T47D (cell line): ENCODE measurements at regions not wholly inside any gene's neighbourhood (a gene's known extent, or its start where the extent isn't known, plus 50 kb on each side); places are given as distances from the start of the nearest gene placed in this dataset.

ENCODE experiments used
- DNase-seq, 2 experiments: peaks; one replicate each; pipeline versions ENCODE4 v3.0.0 to v3.0.0-alpha.2; 2011 to 2012; ENCODE audit warnings: low read depth in 1 of 2, low spot score in 1 of 2
- JUND ChIP-seq: IDR thresholded peaks from 2 replicates; pipeline ENCODE4 v1.6.1; 2012; ENCODE audit warnings: low read depth
- in situ Hi-C: cut with HindIII; loops from 2 replicates; pipeline ENCODE4 v1.10.0; 2016; ENCODE audit warnings: low sequenced_read_pairs, low pct_unique_long_range_greater_than_20kb

DNA sequence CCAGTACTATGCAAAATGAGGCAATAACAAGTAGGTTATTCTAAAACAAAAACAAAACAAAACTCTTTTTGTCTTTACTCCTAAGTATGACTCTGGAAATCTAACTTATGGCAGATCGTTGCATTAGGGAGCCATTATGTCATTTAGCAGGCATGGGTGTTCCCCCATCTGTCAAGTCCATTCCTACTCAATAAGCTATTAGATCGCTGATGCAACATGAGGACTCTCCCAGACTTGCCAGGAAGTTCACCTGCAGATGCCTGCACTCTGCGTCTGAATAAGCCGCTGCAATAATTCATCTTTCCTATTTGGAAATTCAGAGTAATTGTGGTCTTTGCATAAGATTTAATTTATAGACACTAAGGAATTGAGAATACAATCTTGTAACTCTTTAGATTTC lies 585.0 kb downstream of the KIF4B start:
- in situ Hi-C loops = no loop called here

DNA sequence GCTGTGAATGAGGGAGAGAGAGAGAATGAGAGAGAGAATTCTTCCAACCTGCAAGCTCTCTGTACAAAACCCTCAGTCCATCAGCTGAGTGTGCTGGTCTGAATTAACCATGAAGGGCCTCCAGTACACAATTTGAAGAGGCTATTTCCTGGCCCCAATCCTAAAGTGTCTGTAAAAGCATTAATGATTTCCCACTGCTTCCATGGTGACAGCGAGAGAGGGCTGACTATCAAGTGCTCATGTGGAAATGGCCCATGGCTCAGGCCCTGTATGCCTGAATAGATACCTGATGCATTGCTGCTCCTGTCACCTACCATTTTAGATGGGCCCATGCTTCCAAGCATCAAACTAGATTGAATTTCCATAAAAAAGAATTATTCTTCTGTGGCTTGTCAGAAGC lies 592.4 kb downstream of the KIF4B start:
- in situ Hi-C loops = no loop called here
- no peak for DNase-seq
- TF ChIP-seq JUND = no peak

More for the DNA sequence above, 585.0 kb downstream of the KIF4B start:
- no peak for TF ChIP-seq JUND
- no peak for DNase-seq

DNA sequence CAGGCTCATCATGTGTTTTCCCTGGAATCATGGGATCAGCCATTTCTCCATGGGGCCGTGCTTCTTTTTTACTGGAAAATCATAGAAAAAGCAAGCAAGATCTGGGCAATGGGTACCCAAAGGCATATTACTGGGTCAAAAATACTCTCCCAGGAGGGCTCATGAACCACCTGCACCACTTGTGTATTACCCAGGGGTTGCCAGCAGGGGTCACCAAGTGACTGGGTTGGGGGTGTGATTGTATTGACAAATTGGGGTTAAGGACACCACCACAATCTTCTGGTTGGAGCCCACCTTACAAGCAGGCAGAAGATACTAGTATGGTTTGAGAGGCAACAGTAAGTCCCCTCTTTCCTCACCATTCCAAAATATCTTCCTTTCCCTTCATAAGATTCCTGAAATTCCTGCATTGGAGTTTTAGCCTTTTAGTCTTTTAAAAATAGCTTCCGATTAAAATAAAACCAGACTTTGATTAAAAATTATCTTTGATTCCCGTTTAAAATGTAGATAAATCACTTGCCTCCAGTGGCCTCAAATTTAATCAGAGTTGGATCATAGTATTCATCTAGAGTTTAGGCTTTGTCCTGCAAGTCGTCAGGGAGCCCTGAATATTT lies 603.3 kb downstream of the KIF4B start:
- DNase-seq = peak; percentile 55 to 63
- in situ Hi-C loops = no loop called here
- no peak for TF ChIP-seq JUND

DNA sequence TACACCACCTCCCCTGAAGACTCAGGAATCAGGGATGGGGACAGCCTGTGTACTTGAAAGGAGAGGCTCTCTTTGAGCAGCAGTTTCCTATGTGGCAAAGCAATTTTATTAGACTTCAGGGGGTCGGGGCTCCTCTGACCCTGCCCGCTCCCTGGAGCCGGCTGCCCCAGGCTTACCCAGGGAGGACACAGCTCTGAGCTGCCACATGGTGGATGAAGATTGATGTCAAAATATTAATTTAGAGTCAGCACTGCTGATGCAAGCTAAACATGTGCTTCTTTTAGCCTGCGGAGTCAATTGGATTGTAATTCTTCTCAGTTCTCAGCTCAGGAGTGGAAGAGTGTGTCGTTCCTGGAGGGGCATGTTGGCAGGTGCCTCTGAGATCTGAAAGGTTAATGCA lies 606.1 kb downstream of the KIF4B start:
- in situ Hi-C loops = no loop called here
- TF ChIP-seq JUND = no peak
- DNase-seq = no peak

DNA sequence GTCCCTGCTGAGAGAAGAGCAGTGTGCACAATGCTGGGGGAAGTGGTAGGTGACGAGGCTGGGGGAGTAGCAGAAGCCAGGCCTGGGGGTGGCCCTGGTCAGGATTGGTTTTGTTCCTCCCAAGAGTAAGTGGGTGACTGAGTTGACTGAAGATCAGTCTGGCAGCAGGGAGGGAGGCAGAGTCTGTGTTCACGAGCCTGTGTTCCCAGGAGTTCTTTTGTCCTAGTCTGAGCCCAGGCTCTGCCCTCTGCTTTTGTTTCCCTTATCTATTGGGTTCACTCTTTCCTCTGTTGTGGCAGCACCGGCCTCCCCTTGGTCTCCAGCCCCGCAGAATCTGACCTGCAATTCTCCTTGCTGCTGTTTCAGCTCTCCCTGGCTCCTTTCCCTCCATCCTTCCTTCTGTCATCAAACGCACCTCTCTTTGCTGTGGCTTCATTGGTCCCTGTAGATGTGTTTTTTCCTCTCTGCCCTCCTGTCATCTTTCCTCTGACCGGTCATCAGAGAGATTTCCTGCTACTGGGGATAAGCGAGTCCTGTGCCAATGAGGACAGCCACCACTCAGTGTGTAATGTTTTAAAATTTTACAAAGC lies 607.4 kb downstream of the KIF4B start:
- TF ChIP-seq JUND = no peak
- in situ Hi-C loops = no loop called here
- no peak for DNase-seq

DNA sequence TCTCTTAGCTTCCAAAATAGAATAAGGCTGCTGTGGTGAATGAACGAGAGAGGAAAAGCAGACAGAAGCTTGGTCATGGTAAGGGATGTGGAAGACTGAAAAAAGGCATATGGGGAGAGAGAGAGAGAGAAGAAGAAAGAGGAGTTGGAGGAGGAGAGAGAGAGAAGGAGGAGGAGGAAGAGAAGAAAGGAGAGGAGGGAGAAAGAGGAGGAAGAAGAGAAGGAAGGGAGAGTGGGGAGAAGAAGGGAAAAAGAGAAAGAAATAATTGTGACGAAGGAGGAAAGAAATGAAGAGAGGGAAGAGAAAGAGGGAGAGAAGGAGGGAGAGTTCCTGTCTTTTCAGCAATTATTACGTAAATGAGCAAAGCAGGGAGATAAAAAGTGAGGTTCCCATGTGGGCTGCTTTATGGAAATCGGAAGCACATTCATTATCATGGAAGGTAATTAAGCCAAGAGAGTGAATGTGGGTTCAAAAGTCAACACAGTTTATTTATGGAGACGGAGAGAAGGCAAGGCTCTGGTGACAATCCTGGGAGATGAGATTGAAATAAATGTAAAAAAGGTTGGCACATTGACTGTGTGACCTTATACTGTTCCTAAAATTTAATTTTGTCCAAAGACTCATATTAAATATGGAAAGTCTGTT lies 611.2 kb downstream of the KIF4B start:
- DNase-seq = no peak
- in situ Hi-C loops = no loop called here
- no peak for TF ChIP-seq JUND

DNA sequence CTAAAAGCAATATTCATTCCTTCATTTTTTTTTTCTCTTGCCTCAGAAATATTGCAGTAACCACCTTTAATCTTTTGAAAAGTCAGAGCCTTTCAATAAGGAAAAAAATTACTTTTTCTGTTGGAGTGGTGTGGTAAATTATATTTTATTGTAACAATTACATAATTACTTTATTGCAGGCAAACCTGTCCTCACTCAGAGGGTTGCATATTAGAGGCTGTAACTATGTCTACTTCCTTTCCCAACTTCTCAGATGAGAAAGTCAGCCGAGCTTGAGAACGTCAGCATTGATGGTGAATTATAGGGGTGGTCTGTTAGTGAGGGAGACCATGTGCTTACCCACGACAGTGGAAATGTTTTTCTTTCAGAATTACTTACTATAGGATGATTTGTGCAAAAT lies 611.8 kb downstream of the KIF4B start:
- no peak for DNase-seq
- TF ChIP-seq JUND = no peak
- in situ Hi-C loops = no loop called here

DNA sequence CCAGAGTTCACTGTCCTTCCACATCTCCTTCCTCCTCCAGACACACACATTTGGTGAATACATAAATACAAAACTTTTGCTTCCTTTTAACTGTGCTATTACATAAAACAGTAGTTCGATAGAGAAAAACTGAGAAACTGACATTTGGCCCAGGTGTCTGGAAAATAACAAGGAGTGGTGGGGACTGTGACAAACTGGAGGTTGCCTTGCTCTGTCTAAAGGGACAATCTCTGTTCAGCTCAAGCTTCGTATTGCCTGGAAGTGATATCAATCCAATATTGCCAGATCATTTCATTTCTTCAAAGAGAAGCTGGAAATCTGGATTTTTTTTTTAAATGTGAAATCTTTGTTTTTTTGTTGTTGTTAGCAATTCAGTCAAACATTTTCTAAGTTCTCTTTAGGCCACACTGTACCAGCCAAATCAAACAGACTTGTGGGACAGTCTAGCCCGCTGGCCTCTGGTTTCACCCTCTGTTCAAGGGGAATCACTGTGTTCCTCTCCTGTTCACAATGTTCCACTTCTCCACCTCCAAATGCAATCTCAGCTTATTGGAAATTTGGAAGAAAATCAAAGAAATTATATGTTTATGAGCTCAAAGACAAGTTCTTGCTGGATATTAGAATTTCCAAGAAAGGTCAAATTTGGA lies 612.5 kb downstream of the KIF4B start:
- in situ Hi-C loops = no loop called here
- DNase-seq = no peak

DNA sequence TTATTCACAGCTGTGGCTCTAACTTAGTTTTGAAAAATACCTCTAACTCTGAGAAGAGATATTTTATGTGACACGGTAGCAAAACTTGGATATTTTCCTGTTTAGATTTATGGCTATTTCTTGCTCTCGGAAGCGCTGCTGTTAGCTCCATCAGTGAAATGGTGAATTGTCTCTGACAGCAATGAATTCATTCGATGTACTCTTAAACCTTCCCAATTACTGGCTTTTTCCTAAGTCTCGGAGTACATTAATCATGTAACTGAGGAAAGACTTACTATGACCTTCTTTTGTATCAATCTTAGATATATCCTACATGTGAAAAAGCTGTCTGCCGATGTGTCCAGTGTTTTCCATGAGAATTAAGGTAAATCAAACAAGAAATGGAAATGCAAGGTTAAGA lies 613.0 kb downstream of the KIF4B start:
- in situ Hi-C loops = no loop called here
- no peak for TF ChIP-seq JUND

More for the DNA sequence above, 612.5 kb downstream of the KIF4B start:
- no peak for TF ChIP-seq JUND

DNA sequence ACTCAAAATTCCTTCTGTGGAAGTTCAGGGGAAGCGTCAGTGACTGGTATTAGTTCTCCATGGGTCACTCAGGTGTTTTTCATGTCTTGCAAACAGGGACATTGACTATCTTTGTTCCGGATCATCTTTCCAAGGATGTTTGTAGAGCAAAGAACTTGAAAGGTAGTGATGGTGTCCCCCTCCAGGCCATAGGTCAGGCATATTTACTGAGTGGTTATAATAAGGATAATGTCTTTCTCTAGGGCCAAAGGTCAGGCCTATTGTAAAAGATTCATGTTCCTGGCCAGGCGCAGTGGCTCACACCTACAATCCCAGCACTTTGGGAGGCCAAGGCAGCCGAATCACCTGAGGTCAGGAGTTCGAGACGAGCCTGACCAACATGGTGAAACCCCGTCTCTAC lies 614.8 kb downstream of the KIF4B start:
- in situ Hi-C loops = no loop called here
- DNase-seq = no peak
- no peak for TF ChIP-seq JUND

More for the DNA sequence above, 613.0 kb downstream of the KIF4B start:
- no peak for DNase-seq

DNA sequence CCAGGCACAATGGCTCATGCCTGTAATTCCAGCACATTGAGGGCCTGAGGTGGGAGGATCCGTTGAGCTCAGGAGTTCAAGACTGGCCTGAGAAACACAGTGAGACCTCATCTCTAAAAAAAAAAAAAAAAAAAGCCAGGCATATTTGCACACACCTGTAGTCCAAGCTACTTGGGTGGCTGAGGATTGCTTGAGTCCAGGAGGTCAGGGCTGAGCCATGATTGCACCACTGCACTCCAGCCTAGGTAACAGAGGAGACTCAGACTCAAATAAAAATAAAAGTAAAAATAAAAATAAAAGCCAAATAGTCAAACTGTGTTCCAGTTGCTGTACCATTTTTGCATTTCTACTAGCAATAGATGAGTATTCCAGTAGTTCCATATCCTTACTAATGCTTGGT lies 616.0 kb downstream of the KIF4B start:
- no peak for DNase-seq
- no peak for TF ChIP-seq JUND
- in situ Hi-C loops = no loop called here

DNA sequence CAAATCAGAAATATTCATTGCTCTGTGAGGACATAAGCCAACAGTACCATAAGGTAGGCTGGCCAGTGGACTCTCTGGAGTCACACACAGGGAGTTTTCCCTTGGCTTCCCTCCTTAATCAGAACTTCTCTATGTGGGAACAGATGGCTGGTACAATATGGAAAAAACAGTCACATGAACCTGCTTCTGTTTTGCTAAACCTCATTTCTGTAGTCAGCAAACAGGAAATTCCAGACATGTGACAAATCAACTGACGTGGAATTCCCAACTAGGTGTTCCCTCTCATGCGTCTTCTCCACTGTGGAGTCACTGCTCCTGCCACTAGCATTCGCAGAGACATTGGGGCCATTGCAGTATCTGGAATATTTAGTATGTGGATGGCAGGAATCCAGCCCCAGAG lies 617.6 kb downstream of the KIF4B start:
- no peak for TF ChIP-seq JUND
- peak in 1 of 2 experiments; percentile 40 for DNase-seq
- in situ Hi-C loops = no loop called here

DNA sequence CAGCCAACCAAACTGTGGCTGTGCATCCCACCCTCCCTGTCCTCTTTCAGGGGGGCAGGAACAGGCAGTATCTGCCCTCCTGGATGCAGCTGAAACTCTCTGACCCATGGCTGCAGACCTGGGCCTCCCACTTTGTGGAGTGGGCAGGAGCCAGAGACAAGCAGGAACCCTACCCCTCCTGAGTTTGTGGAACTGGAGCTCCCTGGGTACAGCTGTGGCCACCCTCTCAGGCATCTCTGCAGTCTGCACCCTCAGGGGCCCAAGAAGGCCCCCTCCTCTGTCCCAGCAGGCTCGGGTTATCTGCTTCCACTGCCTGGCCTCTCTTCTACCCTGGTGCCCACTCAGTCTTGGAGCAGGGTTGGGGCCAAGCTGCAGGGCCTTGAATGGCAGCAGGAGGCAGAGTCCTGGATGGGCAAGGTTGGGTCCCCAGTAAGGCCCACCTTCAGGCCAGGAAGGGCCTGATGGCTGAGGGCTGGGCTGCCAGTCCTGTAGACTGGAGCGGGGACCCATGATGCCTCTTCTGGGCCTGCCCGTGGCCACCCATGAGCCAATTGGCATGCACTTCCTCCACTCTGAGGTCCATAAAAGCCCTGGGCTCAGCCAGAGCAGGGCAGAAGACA lies 619.9 kb downstream of the KIF4B start:
- in situ Hi-C loops = no loop called here
- TF ChIP-seq JUND = no peak
- no peak for DNase-seq
